ENCODE measurements at regions not wholly inside any gene's neighbourhood (a gene's known extent, or its start where the extent isn't known, plus 50 kb on each side); places are given as distances from the start of the nearest gene placed in this dataset.

GRCh38 chr14:80385336-80385735 is 174.0 kb upstream of the DIO2 start:
- TF ChIP-seq CTCF (IDR thresholded peaks at IDR 0.05) (no peak), POLR2AphosphoS5 (IDR thresholded peaks at IDR 0.05) (no peak), EP300 (IDR thresholded peaks at IDR 0.05) (no peak), POLR2A (IDR thresholded peaks at IDR 0.05) (no peak)
